ENCODE measurements at regions not wholly inside any gene's neighbourhood (a gene's known extent, or its start where the extent isn't known, plus 50 kb on each side); places are given as distances from the start of the nearest gene placed in this dataset.

GRCh38 chr4:104899863-104900262, 246.8 kb upstream of the TET2 start:
- Histone ChIP-seq H3K9ac (ENCODE audit: insufficient read depth in 1 of 2, low read length in 2 of 2) (no peak overlapping the region), H3K4me3 (no peak overlapping the region), H3K9me3 (ENCODE audit: control insufficient read depth in 4 of 4, insufficient read depth in 3 of 4, low read length in 3 of 4) (peaks cover 0 to 3% (median 0%) of the 10 kb centered on the region in 4 donors), H3K27ac (ENCODE audit: low read depth in 1 of 2, low read length in 1 of 2) (no peak overlapping the region), H3K4me1 (ENCODE audit: control insufficient read depth in 5 of 5, insufficient read depth in 5 of 5, low read length in 5 of 5) (peaks cover 0 to 22% (median 0%) of the 10 kb centered on the region in 5 donors), H3K27me3 (ENCODE audit: control insufficient read depth in 3 of 3, insufficient read depth in 3 of 3, low read length in 2 of 3) (no peaks in the 10 kb centered on the region), H3K36me3 (ENCODE audit: control insufficient read depth in 4 of 4, insufficient read depth in 4 of 4, low read length in 4 of 4) (no peaks in the 10 kb centered on the region)
- DNase-seq (no peak), ATAC-seq (ENCODE audit: insufficient read depth, low FRiP score) (no peak)
- WGBS, 2 donors: 95 to 99% methylated on average over 4 of the region's 4 CpGs
- TF ChIP-seq, protein P1, sequence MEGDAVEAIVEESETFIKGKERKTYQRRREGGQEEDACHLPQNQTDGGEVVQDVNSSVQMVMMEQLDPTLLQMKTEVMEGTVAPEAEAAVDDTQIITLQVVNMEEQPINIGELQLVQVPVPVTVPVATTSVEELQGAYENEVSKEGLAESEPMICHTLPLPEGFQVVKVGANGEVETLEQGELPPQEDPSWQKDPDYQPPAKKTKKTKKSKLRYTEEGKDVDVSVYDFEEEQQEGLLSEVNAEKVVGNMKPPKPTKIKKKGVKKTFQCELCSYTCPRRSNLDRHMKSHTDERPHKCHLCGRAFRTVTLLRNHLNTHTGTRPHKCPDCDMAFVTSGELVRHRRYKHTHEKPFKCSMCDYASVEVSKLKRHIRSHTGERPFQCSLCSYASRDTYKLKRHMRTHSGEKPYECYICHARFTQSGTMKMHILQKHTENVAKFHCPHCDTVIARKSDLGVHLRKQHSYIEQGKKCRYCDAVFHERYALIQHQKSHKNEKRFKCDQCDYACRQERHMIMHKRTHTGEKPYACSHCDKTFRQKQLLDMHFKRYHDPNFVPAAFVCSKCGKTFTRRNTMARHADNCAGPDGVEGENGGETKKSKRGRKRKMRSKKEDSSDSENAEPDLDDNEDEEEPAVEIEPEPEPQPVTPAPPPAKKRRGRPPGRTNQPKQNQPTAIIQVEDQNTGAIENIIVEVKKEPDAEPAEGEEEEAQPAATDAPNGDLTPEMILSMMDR (IDR thresholded peaks at IDR 0.05; ENCODE audit: control extremely low read depth, extremely low read depth): no peak

- Histone ChIP-seq H3K4me3 (no peak overlapping the region), H3K4me1 (ENCODE audit: control insufficient read depth in 5 of 5, insufficient read depth in 5 of 5, low read length in 5 of 5) (peaks cover 0 to 35% (median 3%) of the 10 kb centered on the region in 5 donors), H3K9ac (ENCODE audit: insufficient read depth in 1 of 2, low read length in 2 of 2) (no peak overlapping the region), H3K27me3 (ENCODE audit: control insufficient read depth in 3 of 3, insufficient read depth in 3 of 3, low read length in 2 of 3) (no peaks in the 10 kb centered on the region), H3K36me3 (ENCODE audit: control insufficient read depth in 4 of 4, insufficient read depth in 4 of 4, low read length in 4 of 4) (no peaks in the 10 kb centered on the region), H3K27ac (ENCODE audit: low read depth in 1 of 2, low read length in 1 of 2) (no peak overlapping the region), H3K9me3 (ENCODE audit: control insufficient read depth in 4 of 4, insufficient read depth in 3 of 4, low read length in 3 of 4) (peaks cover 0 to 3% (median 0%) of the 10 kb centered on the region in 4 donors)
- ATAC-seq (ENCODE audit: insufficient read depth, low FRiP score) (no peak), DNase-seq (peak; percentile 36 to 66 (median 66))
- WGBS, 2 donors: 42 to 47% methylated on average over 3 of the region's 3 CpGs
- TF ChIP-seq, protein P1 (IDR thresholded peaks at IDR 0.05; ENCODE audit: control extremely low read depth, extremely low read depth): no peak
These were observed 245.2 kb upstream of the TET2 start for GRCh38 chr4:104901438-104901837.

DNA sequence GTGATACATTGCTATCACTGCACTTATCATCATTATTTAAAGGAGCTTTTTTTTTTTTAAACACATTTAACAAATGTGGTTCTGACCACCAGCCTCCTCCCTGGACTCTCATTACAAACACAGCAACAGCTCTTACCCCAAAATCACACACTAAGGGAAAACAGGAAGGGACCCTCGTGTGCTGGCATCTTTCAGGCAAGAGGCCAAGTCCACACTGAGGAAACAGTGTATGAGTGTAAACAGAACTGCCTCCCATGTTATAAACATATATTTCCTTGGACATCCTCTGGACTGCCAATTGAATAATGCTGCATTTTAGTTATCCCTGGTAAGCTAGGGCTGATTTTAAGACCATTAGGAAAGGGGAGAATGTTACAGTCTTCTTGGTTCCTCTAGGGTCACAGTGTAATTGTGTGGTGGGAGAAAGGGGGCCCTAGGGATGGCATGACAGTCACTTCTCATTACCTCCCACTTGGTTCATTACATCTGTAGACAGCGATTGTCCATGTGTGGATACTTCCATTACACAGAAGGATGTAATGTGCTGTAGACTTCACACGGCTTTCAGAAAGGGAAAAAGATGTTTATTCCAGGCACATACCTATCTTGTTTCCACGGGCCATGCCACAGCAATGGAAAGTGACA, 244.6 kb upstream of the TET2 start:
- peaks cover 0 to 37% (median 9%) of the 10 kb centered on the region in 5 donors for H3K4me1 ChIP-seq (ENCODE audit: control insufficient read depth in 5 of 5, insufficient read depth in 5 of 5, low read length in 5 of 5)
- no peak overlapping the region for H3K9ac ChIP-seq (ENCODE audit: insufficient read depth in 1 of 2, low read length in 2 of 2)
- no peaks in the 10 kb centered on the region for H3K27me3 ChIP-seq (ENCODE audit: control insufficient read depth in 3 of 3, insufficient read depth in 3 of 3, low read length in 2 of 3)
- no peak overlapping the region for H3K4me3 ChIP-seq
- peak in 2 of 3 donors; percentile 42 to 54 for DNase-seq
- no peak for ATAC-seq (ENCODE audit: insufficient read depth, low FRiP score)
- TF ChIP-seq, protein P1 (IDR thresholded peaks at IDR 0.05; ENCODE audit: control extremely low read depth, extremely low read depth): no peak
- H3K27ac ChIP-seq (ENCODE audit: low read depth in 1 of 2, low read length in 1 of 2): no peak overlapping the region
- H3K36me3 ChIP-seq (ENCODE audit: control insufficient read depth in 4 of 4, insufficient read depth in 4 of 4, low read length in 4 of 4): no peaks in the 10 kb centered on the region
- 53 to 64% methylated on average over 4 of the region's 4 CpGs for WGBS, 2 donors
- peaks cover 0 to 3% (median 0%) of the 10 kb centered on the region in 4 donors for H3K9me3 ChIP-seq (ENCODE audit: control insufficient read depth in 4 of 4, insufficient read depth in 3 of 4, low read length in 3 of 4)

DNA sequence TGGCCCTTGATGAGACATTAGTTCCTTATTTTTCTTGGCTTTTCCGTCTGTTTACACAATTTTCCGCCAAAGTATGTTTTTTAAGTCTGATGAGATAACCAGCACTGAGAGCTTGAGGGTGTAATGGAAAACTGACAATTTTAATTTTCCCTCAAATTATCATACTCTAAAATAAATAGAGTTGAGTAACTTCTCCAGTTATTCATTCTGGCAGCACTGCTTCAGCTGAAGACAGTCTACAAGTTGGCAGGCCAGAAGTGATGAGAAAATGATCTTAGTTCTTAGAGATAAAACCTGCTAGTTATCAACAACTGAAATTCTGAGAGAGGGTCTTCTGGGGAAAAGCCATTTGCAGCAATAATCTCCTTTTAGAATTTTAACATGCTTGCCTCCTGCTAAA, 241.6 kb upstream of the TET2 start:
- TF ChIP-seq, protein P1 (IDR thresholded peaks at IDR 0.05; ENCODE audit: control extremely low read depth, extremely low read depth): no peak

More for the DNA sequence above, 241.6 kb upstream of the TET2 start:
- WGBS, 2 donors: 50 to 76% methylated on average over 2 of the region's 2 CpGs
- DNase-seq (no peak), ATAC-seq (ENCODE audit: insufficient read depth, low FRiP score) (no peak)
- Histone ChIP-seq H3K36me3 (ENCODE audit: control insufficient read depth in 4 of 4, insufficient read depth in 4 of 4, low read length in 4 of 4) (no peaks in the 10 kb centered on the region), H3K4me3 (no peak overlapping the region), H3K27me3 (ENCODE audit: control insufficient read depth in 3 of 3, insufficient read depth in 3 of 3, low read length in 2 of 3) (no peaks in the 10 kb centered on the region), H3K9me3 (ENCODE audit: control insufficient read depth in 4 of 4, insufficient read depth in 3 of 4, low read length in 3 of 4) (no peaks in the 10 kb centered on the region), H3K27ac (ENCODE audit: low read depth in 1 of 2, low read length in 1 of 2) (no peak overlapping the region), H3K9ac (ENCODE audit: insufficient read depth in 1 of 2, low read length in 2 of 2) (no peak overlapping the region), H3K4me1 (ENCODE audit: control insufficient read depth in 5 of 5, insufficient read depth in 5 of 5, low read length in 5 of 5) (peaks cover 0 to 40% (median 11%) of the 10 kb centered on the region in 5 donors)

Data from lung (tissue), 11 donors.